ENCODE measurements at regions not wholly inside any gene's neighbourhood (a gene's known extent, or its start where the extent isn't known, plus 50 kb on each side); places are given as distances from the start of the nearest gene placed in this dataset.

GRCh38 chr11:70688142-70688541, 289.8 kb downstream of the CTTN start:
- no peak for DNase-seq

DNA sequence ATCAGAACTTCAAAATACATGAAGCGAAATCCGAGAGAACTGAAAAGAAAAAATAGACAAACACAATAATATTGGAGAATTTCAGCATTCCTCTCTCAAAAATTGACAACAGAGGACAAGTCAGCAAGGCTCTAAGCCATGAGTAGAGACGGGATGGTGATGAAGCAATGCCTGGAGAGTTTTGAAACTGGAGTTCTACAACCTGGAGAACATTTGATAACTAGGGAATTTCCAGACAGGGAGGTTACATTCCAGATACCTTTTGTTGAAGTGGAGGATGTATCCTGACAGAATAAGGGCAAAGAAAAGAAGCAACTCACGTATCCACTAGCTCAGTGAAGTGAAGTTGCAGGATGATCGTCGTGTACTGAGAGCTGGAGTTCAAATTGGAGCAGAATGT, 291.4 kb downstream of the CTTN start:
- DNase-seq = no peak

DNA sequence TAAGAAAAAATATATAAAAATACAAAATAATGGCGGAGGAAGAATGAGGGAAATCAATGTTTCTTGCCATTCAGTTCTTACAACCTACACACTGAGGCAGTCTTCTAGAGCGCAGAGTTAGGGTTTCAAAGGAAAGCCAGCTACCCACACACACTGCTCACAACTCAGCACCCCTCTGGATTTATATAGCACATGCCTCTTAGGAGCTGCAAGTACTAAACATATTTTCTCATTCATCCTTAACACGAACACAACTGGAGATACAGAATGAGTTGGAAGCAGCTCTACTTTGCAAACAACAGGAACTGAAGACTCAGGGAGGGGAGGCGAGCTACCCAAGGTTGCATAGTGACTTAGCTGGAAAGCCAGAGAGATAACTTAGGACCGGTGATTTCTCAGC, 293.8 kb downstream of the CTTN start:
- DNase-seq = no peak

DNA sequence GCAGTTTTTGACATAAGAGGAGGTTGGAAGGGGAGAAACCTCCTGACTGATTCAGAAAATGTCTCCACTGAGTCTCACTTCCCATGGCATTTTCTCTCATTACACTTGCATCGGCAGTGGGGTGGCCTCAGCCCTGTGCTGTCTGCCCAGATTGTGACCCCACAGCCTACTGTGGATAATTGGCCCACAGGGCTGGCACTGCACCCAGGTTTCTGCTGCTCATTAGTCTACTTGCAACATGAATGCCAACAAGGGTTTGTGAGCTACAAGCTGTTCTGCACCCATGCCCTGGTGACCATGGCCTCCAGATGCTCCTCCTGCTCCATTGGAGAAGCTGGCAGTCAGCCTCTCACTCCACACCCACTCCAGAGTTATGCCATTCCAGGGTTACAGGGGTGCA, 296.0 kb downstream of the CTTN start:
- DNase-seq = no peak

DNA sequence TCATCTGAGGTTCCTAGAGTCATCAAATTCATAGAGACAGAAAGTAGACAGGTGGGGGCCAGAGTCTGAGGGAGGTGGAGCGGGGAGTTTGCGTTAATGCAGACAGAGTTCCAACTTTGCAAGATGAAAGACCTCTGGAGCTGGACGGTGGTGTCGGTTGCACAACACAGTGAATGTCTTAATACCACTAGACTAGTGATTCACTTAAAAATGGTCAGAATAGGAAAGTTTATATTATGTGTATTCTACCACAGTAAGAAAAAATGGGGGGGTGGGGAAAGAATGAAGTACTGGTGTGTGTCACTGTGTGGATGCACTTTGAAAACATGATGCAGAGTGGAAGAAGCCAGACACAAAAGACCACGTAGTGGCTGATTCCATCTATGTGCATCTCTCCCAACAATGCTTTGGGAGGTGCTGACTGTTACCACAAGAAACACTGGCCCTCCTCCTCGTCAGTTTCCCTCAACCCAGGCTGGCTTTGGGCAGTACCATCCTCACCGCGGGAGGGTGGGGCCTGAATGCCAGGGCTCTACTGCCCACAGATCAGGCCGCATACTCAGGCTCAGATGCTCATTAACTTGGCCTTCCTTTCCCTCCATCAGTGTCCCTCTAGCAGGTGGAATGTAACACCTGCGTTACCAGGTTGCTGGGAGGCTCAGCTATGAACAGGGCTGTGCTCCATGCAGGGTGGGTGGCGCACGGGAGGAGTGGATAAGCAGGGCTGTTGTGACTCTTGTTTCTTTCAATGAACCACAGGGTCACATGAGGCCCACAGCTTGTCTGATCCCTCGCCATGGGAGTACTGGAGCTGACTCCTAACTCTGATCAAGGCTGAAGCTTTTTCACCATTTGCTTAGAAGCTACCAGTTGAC, 297.0 kb downstream of the CTTN start:
- DNase-seq = no peak

DNA sequence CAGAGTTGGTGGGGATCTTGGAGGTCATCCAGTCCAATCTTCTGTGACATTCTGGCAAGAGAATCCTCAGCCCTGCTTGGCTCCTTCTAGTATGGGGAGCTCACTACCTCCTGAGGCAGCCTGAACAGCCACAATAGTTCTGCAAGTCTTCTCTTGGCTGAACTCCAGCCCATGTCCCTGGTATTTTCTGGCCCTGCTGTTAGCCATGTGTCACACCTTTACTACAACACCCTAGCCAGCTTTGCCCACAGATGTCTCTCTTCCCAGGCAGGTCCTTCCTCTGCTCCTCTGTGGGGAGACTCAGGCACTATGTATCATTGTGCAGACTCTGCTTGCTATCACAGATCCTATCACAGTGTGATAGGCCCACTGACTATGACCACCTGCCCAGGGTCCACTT, 297.7 kb downstream of the CTTN start:
- no peak for DNase-seq

GRCh38 chr11:70696564-70696963, 298.2 kb downstream of the CTTN start:
- no peak for DNase-seq

- DNase-seq = no peak
These were observed 299.4 kb downstream of the CTTN start for GRCh38 chr11:70697701-70698100.

GRCh38 chr11:70698871-70699270, 300.5 kb downstream of the CTTN start:
- no peak for DNase-seq

DNA sequence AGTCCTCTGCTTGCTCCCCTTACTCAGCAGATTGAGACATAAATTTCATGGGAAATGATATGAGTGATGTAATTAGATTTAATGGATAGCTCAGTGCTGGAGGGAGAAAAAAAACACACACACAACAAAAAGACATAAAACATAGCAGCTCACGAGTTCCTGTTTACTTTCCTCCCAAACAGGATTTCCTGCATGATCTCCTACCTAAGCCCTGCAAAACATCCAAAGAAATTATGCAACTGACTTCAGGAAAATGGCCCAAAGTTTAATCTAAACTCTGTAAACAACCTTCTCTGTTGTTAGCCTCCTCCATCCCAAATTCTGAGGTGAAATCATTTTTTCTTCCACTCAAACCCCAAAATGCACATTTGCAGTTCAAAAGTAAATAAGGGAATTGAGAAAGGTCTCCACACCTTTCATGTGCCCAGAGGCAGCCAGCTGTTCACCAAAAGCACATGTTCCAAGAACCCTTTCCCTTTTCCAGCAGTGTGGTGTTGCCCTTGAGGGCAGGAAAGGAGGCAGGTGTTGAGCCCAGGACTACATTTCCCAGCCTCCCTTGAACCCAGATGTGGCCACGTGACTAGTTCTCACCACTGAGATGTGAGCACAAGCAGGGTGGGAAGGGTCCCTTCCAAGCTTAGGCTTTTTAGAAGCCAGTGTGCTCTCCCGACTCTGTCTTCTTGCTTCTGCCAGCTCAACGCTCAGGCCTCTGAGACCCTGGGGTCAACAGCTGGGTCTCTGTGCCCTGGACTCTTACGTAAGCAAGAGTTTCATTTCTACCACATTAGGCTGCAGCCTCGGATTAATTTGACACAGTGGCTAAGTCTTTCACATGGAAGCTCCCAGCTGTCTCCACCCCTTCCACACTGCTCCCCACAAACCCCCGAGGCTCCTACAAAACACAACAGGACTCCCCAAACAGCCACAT, 301.2 kb downstream of the CTTN start:
- no peak for DNase-seq

- DNase-seq = no peak
These were observed 302.1 kb downstream of the CTTN start for GRCh38 chr11:70700453-70700852.

- DNase-seq = no peak
These were observed 302.5 kb downstream of the CTTN start for GRCh38 chr11:70700871-70701270.

DNA sequence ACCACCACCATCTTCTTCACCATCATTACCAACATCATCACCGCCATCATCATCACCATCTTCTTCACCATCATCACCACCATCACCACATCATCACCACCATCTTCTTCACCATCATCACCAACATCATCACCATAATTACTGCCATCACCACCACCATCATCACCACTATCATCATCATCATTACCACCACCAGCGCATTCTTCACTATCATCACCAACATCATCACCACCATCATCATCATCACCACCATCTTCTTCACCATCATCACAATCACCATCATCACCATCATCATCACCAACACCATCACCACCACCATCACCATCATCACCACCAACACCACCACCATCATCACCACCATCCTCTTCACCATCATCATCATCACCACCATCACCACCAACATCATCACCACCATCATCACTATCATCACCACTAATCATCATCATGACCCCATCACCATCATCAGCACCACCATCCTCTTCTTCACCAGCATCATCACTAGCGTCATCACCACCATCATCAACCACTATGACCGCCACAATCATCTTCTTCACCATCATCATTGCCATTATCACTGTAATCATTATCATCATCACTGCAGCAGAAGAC, 303.8 kb downstream of the CTTN start:
- DNase-seq = no peak

DNA sequence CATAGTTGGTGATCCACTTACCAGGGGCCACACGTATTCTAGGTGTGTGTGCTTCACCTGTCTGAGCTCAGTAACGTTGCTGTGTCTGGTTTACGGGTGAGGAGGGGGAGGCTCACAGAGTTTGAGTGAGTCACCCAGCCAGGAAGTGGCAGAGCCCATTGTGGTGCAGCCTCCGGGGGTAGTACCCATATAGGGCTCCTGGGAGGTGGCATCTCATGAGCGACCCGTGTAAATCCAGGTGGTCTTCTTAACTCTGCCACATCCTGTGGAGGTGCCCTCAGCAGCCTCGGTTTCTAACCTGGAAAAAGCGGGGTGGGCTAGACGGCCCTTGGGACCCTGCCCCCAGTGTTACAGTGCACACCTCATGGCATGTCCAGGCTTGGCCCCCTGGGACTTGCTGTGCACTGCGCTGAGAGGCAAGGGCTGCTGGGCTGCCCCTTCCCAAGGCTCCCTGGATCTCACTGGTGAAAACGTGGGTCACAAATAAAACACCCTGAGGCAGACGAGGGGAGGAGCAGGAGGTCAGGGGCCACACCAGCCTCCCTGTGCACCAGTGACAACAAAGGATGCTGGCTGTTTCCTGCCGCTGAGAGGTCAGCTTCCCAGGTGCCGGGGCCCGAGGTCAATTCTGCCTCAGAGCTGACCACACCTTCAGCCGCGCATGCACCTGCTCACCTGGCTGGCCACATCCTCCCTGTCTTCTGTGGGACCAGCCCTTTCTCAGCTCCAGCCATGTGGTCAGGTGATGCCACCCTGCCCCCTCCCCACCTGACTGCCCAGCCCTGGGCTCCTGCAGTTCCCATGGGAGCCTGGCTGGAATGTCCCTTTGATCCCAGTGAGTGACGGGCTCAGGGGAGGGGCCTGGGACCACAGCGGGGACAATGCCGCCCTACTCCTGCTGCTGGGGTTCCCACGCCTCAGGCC, 305.1 kb downstream of the CTTN start:
- no peak for DNase-seq

- no peak for DNase-seq
These were observed 306.8 kb downstream of the CTTN start for GRCh38 chr11:70705097-70705496.

DNA sequence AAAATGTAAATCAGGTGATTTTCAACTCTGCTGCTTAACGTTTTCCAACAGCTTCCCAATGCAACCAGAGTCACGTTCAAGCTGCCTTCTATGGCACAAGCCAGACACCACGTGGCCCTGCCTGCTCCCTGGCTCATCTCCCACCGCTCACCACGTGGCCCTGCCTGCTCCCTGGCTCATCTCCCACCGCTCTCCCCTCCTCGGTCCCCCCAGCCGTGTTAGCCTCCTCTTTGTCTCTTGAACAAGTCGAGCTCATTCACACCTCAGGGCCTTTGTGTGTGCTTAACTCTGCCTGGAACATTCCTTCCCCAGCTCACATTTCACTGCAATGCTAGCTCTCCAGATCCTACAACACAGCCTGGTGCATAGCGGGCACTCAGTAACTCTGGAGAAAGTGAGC, 307.6 kb downstream of the CTTN start:
- DNase-seq = no peak

- no peak for DNase-seq
These were observed 309.5 kb downstream of the CTTN start for GRCh38 chr11:70707821-70708220.

DNA sequence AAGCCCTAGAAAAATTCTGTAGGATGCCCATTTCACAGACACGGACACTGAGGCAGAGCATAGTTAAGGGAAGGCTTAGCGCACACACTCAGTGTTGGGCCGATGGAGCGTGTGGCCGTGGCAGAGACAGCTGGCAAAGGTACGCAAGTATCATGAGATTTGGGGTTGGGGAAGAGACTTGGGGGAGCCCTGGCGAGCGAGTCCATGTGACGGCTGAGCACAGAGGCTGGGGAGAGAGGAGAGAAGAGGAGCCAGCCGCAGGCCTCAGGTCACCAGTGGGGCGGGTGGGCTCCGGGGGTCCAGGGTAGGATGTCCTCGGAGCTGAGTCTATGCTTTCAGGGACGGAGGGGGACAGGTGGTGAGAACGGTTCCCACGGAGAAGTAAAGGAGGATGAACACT, 311.3 kb downstream of the CTTN start:
- DNase-seq = no peak

DNA sequence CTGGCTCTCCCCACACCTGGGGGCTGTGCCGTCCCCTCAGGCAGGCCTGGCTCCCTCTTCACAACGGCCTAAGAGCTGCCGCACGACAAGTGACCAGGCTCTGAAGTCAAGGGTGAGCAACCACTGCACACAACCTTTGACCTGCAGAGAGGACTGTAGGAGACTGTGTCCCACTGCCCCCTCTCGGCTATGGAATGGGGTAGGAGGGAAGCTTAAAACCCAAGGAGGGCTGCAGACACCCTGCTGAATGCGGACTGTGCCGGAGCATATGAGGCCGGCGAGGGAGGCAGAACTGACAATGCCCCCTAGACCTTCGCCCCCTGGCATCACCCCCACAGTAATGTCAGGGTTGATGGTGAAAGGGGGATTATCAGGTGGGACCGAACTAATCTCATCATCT, 311.9 kb downstream of the CTTN start:
- DNase-seq = no peak

DNA sequence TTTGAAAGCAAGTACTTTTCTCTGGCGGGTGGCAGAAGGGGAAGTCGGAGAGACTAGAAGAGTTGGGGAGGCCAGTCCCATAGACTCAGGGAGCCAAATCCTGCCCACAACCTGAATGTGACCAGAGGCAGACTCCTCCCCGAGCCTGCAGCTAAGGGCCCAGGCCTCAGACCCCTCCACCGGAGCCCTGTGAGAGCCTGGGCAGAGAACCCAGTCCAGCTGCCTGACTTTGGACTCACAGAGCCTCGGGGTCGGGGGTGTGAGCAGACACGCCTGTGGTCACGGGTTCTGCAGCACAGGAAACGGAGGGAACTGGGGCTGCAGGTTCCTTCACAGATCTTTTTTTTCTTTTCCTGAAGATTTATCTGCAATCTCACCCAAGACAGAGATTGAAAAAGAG, 312.3 kb downstream of the CTTN start:
- no peak for DNase-seq

- DNase-seq = no peak
These were observed 313.0 kb downstream of the CTTN start for GRCh38 chr11:70711095-70711910.

GRCh38 chr11:70711911-70712185, 313.5 kb downstream of the CTTN start:
- DNase-seq = no peak

All from NCI-H1417 treated with DMSO at 0.1 percent for 48 hours (cell line).